ENCODE measurements at regions not wholly inside any gene's neighbourhood (a gene's known extent, or its start where the extent isn't known, plus 50 kb on each side); places are given as distances from the start of the nearest gene placed in this dataset.
"Not testable (repeated sequence)": the region's sequence is repeated elsewhere in the genome, so short reads cannot be mapped to it uniquely, and the experiment has no call there.

- no peak for DNase-seq (ENCODE audit: low read depth in 2 of 2)
Measured at GRCh38 chr16:59545721-59546120, 811.6 kb upstream of the GOT2 start.

- DNase-seq (ENCODE audit: low read depth in 2 of 2): no peak
Measured at GRCh38 chr16:59543641-59544040, 809.5 kb upstream of the GOT2 start.

- DNase-seq (ENCODE audit: low read depth in 2 of 2): no peak
Measured at GRCh38 chr16:59540621-59541020, 806.5 kb upstream of the GOT2 start.

GRCh38 chr16:59535298-59535697 is 801.2 kb upstream of the GOT2 start:
- no peak for DNase-seq (ENCODE audit: low read depth in 2 of 2)

GRCh38 chr16:59527206-59527997 is 793.3 kb upstream of the GOT2 start:
- no peak for DNase-seq (ENCODE audit: low read depth in 2 of 2)

GRCh38 chr16:59522826-59523225 is 788.7 kb upstream of the GOT2 start:
- no peak for DNase-seq (ENCODE audit: low read depth in 2 of 2)

GRCh38 chr16:59518721-59519120 is 784.6 kb upstream of the GOT2 start:
- not testable (repeated sequence) for DNase-seq (ENCODE audit: low read depth in 2 of 2)

GRCh38 chr16:59514651-59515050 is 780.5 kb upstream of the GOT2 start:
- DNase-seq (ENCODE audit: low read depth in 2 of 2): no peak

GRCh38 chr16:59510008-59510424 is 775.9 kb upstream of the GOT2 start:
- DNase-seq (ENCODE audit: low read depth in 2 of 2): no peak

GRCh38 chr16:59500601-59501000 is 766.5 kb upstream of the GOT2 start:
- no peak for DNase-seq (ENCODE audit: low read depth in 2 of 2)

- no peak for DNase-seq (ENCODE audit: low read depth in 2 of 2)
Measured at GRCh38 chr16:59487067-59487466, 753.0 kb upstream of the GOT2 start.

- DNase-seq (ENCODE audit: low read depth in 2 of 2): no peak
Measured at GRCh38 chr16:59484833-59485516, 750.9 kb upstream of the GOT2 start.

GRCh38 chr16:59478838-59479237 is 744.7 kb upstream of the GOT2 start:
- DNase-seq (ENCODE audit: low read depth in 2 of 2): no peak

- DNase-seq (ENCODE audit: low read depth in 2 of 2): no peak
Measured at GRCh38 chr16:59470556-59470955, 736.4 kb upstream of the GOT2 start.

GRCh38 chr16:59469266-59469665 is 735.1 kb upstream of the GOT2 start:
- DNase-seq (ENCODE audit: low read depth in 2 of 2): no peak

GRCh38 chr16:59463776-59464175 is 729.7 kb upstream of the GOT2 start:
- DNase-seq (ENCODE audit: low read depth in 2 of 2): no peak

- no peak for DNase-seq (ENCODE audit: low read depth in 2 of 2)
Measured at GRCh38 chr16:59459806-59460205, 725.7 kb upstream of the GOT2 start.

- DNase-seq (ENCODE audit: low read depth in 2 of 2): no peak
Measured at GRCh38 chr16:59455497-59455896, 721.4 kb upstream of the GOT2 start.

GRCh38 chr16:59450513-59450912 is 716.4 kb upstream of the GOT2 start:
- DNase-seq (ENCODE audit: low read depth in 2 of 2): not testable (repeated sequence)

GRCh38 chr16:59440502-59440901 is 706.4 kb upstream of the GOT2 start:
- DNase-seq (ENCODE audit: low read depth in 2 of 2): no peak

GRCh38 chr16:59432896-59433295 is 698.8 kb upstream of the GOT2 start:
- no peak for DNase-seq (ENCODE audit: low read depth in 2 of 2)

- DNase-seq (ENCODE audit: low read depth in 2 of 2): no peak
Measured at GRCh38 chr16:59432276-59432675, 698.2 kb upstream of the GOT2 start.

GRCh38 chr16:59424714-59425273 is 690.7 kb upstream of the GOT2 start:
- DNase-seq (ENCODE audit: low read depth in 2 of 2): no peak
